ENCODE measurements at regions not wholly inside any gene's neighbourhood (a gene's known extent, or its start where the extent isn't known, plus 50 kb on each side); places are given as distances from the start of the nearest gene placed in this dataset.

DNA sequence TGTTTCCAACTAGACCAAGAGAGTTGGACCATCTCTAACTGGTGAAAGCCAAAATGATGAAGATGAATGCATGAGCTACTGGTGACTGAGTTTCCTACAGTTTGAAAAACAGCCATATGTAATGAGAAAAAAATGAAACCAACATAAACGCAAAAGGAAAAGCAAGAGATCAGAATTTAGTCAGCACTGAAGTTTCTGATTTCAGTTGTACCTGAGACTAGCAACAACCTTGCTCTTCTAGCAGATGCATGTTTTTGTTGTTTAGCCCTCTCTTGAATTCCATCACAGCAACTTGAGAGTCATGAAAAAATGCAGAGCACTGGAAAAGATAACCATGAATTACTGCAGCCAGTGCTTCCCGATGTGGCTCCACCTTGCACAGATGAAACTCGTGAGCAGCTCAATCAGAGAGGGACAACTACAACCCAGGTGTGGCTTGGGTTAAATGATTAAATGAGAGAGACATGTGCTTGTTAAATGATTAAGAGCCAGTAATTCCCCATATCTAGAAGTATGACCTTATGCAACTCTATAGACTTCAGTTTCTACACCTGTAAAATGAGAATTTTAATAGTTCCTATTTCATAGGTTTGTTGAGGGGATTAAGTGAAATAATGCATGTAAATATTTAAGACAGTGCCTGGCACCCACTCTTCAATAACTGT, 104.8 kb downstream of the ELOVL4 start:
- H3K27ac ChIP-seq, result no peak overlapping the region

DNA sequence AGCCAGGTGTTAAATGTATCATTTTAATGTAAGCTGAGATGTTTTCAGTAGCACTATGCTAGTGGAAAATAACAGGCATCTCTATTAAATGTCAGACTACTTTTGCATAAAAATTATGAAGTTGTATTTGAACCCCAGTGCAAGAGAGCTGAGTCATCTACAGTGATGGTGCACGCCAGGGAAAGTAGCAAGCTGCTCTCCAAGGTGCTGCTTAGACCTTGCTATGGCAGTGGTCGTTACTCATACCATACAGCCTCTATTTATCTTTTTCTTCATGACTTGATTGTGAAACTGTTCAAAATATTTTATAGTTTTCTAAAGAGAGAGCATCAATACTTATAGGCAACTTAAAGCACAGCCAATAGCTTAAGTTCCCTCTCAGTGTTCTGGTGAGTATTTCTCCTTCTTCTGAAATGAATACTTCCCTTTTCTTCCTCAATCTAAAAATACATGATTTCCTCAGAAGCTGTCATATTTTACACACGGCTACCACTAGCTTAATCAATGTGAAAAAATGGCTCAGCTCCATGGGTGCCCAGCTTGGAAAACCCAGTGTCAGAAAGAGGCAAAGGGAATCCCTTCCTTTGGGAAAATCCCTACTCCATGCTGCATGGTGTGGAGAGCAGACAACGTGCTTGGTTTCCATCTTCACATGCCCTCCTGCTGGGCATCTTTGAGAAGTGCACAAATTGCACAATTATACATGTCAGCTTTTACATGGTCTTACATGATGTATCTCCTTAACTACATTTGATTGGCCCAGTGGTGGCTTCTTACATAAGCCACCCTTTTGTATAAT, 105.6 kb downstream of the ELOVL4 start:
- TF ChIP-seq, protein P1, sequence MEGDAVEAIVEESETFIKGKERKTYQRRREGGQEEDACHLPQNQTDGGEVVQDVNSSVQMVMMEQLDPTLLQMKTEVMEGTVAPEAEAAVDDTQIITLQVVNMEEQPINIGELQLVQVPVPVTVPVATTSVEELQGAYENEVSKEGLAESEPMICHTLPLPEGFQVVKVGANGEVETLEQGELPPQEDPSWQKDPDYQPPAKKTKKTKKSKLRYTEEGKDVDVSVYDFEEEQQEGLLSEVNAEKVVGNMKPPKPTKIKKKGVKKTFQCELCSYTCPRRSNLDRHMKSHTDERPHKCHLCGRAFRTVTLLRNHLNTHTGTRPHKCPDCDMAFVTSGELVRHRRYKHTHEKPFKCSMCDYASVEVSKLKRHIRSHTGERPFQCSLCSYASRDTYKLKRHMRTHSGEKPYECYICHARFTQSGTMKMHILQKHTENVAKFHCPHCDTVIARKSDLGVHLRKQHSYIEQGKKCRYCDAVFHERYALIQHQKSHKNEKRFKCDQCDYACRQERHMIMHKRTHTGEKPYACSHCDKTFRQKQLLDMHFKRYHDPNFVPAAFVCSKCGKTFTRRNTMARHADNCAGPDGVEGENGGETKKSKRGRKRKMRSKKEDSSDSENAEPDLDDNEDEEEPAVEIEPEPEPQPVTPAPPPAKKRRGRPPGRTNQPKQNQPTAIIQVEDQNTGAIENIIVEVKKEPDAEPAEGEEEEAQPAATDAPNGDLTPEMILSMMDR (conservative IDR thresholded peaks at IDR 0.05), result no peak; the same call in 1 of the 2 replicates
- TF ChIP-seq ZFX (IDR thresholded peaks at IDR 0.05), result no peak
- no peak overlapping the region for H3K27ac ChIP-seq

More for the DNA sequence above, 104.8 kb downstream of the ELOVL4 start:
- no peak for TF ChIP-seq ZFX (IDR thresholded peaks at IDR 0.05)
- TF ChIP-seq, protein P1 (conservative IDR thresholded peaks at IDR 0.05), result no peak

GRCh38 chr6:79838851-79839250, 108.5 kb downstream of the ELOVL4 start:
- H3K27ac ChIP-seq, result no peak overlapping the region
- no peak for TF ChIP-seq ZFX (IDR thresholded peaks at IDR 0.05)
- TF ChIP-seq, protein P1 (conservative IDR thresholded peaks at IDR 0.05), result no peak

DNA sequence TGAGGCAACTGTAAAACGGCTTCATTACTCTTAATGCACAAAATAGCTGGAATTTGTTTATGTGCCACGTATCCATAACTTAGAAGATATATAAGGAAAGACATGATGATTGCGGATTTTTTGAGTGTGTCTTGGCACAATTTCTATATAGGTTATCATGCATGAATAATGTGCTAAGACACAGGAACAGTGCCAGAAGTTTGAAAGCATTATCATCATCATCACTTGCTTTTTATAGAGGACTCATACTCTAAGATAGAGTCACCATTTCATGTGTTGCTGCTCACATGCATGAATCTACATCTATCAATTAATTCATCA, 113.4 kb downstream of the ELOVL4 start:
- H3K27ac ChIP-seq, result no peak overlapping the region
- TF ChIP-seq ZFX (IDR thresholded peaks at IDR 0.05), result no peak
- TF ChIP-seq, protein P1 (conservative IDR thresholded peaks at IDR 0.05), result no peak

- no peak for TF ChIP-seq ZFX (IDR thresholded peaks at IDR 0.05)
- TF ChIP-seq, protein P1 (conservative IDR thresholded peaks at IDR 0.05), result no peak
These were observed 113.9 kb downstream of the ELOVL4 start for GRCh38 chr6:79833264-79833963.

GRCh38 chr6:79832723-79833122, 114.6 kb downstream of the ELOVL4 start:
- H3K27ac ChIP-seq, result no peak overlapping the region
- no peak for TF ChIP-seq ZFX (IDR thresholded peaks at IDR 0.05)
- TF ChIP-seq, protein P1 (conservative IDR thresholded peaks at IDR 0.05), result no peak

More at GRCh38 chr6:79833264-79833963, 113.9 kb downstream of the ELOVL4 start:
- H3K27ac ChIP-seq, result no peak overlapping the region

DNA sequence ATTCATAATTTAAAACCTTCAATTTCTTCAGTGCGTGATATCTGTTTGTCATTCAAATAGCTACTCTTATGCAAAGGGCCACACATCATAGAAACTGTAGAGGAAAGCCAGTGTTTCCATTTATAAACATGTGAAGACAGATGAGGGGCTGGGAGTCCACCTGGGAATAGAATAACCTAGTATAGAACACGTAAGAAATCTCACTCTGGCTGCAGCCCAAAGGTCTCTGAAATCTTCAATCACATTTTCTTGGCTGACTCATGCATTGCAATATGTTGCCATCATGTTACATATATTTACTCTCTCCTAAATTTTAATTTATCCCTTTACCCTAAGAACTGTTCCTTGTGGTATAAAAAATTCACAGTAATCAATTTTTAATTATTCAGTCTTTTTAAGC, 123.2 kb downstream of the ELOVL4 start:
- H3K27ac ChIP-seq, result no peak overlapping the region
- TF ChIP-seq ZFX (IDR thresholded peaks at IDR 0.05), result no peak
